Esophagus squamous epithelium (tissue), 5 donors: ENCODE measurements at regions not wholly inside any gene's neighbourhood (a gene's known extent, or its start where the extent isn't known, plus 50 kb on each side); places are given as distances from the start of the nearest gene placed in this dataset.

ENCODE experiments used
- DNase-seq: peaks from one replicate; lab custom pipeline; 2025; lab: John Stamatoyannopoulos, UW
- H3K27ac ChIP-seq, 4 donors: fragments of 200-600 bp; sonication (generic); one replicate each; pipeline ENCODE4 v1.5.1; 2016 to 2019; ENCODE audit warnings: mild to moderate bottlenecking in 1 of 4
- H3K27me3 ChIP-seq, 4 donors: fragments of 200-600 bp; sonication (generic); 1 replicate in 3 of 4; 2 replicates in 1 of 4; pipeline versions ENCODE4 v1.5.1 to v1.6.0; 2017 to 2021; ENCODE audit warnings: antibody characterized with exemption in 1 of 4
- H3K36me3 ChIP-seq, 3 donors: fragments of 200-600 bp; sonication (generic); one replicate each; pipeline ENCODE4 v1.5.1; 2016 to 2019
- H3K4me1 ChIP-seq, 3 donors: fragments of 200-600 bp; sonication (generic); one replicate each; pipeline ENCODE4 v1.5.1; 2017 to 2019
- H3K4me3 ChIP-seq, 4 donors: fragments of 200-600 bp; sonication (generic); 1 replicate in 3 of 4; 2 replicates in 1 of 4; pipeline ENCODE4 v1.5.1; 2016 to 2019; ENCODE audit warnings: mild to moderate bottlenecking in 2 of 4, moderate library complexity in 1 of 4
- H3K9me3 ChIP-seq, 3 donors: fragments of 200-600 bp; sonication (generic); one replicate each; pipeline ENCODE4 v1.5.1; 2016 to 2019
- CTCF ChIP-seq, 6 experiments: fragments of 450-650 bp in 4 of 6; fragments of 200-600 bp in 2 of 6; sonication (generic) in 2 of 6; IDR thresholded peaks; one replicate each; pipeline ENCODE4 v1.5.1; 2016 to 2019; ENCODE audit warnings: antibody characterized with exemption in 6 of 6, mild to moderate bottlenecking in 4 of 6, moderate library complexity in 4 of 6
- POLR2A ChIP-seq, 4 donors: fragments of 450-650 bp; IDR thresholded peaks; one replicate each; pipeline ENCODE4 v1.6.1; 2017; ENCODE audit warnings: antibody characterized with exemption in 4 of 4, mild to moderate bottlenecking in 4 of 4, moderate library complexity in 3 of 4
- WGBS, 2 donors: methylation state at CpG; one replicate each; pipeline ENCODE4 v1.1.5; 2018; 5-methylcytosine and 5-hydroxymethylcytosine counted together
- intact Hi-C: fragments of 100-400 bp; cut with DNase I; formaldehyde crosslinking; loops from one replicate; pipeline ENCODE4 v1.15.0; 2022
- donor health status: DM: yes; HTN: yes; CAD: no.

GRCh38 chr4:24650849-24651640, 66.7 kb upstream of the DHX15 start:
- peaks cover 0 to 4% (median 0%) of the 10 kb centered on the region in 3 donors for H3K9me3 ChIP-seq
- peaks cover 0 to under 1% (median 0%) of the 10 kb centered on the region in 3 donors for H3K4me1 ChIP-seq
- H3K4me3 ChIP-seq: no peak overlapping the region
- intact Hi-C loops: no loop called here
- H3K36me3 ChIP-seq: no peaks in the 10 kb centered on the region
- peaks cover 0 to 3% (median 0%) of the 10 kb centered on the region in 4 donors for H3K27me3 ChIP-seq
- H3K27ac ChIP-seq: no peak overlapping the region
- DNase-seq: no peak
- no peak for TF ChIP-seq POLR2A (IDR thresholded peaks at IDR 0.05)
- TF ChIP-seq CTCF (IDR thresholded peaks at IDR 0.05): no peak
- 70 to 80% methylated on average over 1 to 2 of the region's 2 CpGs for WGBS, 2 donors

GRCh38 chr4:24655326-24655725, 71.0 kb upstream of the DHX15 start:
- TF ChIP-seq POLR2A (IDR thresholded peaks at IDR 0.05) (no peak), CTCF (IDR thresholded peaks at IDR 0.05) (no peak)
- DNase-seq: no peak
- Histone ChIP-seq H3K27ac (no peak overlapping the region), H3K36me3 (no peaks in the 10 kb centered on the region), H3K4me1 (peaks cover 4 to 27% (median 17%) of the 10 kb centered on the region in 3 donors), H3K4me3 (no peak overlapping the region), H3K27me3 (no peaks in the 10 kb centered on the region), H3K9me3 (no peaks in the 10 kb centered on the region)
- 78 to 88% methylated on average over 3 of the region's 3 CpGs for whole genome bisulfite sequencing, 2 donors
- intact Hi-C loops: no loop called here

- Histone ChIP-seq H3K27me3 (no peaks in the 10 kb centered on the region), H3K9me3 (no peaks in the 10 kb centered on the region), H3K4me3 (no peak overlapping the region), H3K27ac (no peak overlapping the region), H3K4me1 (peaks cover 4 to 27% (median 17%) of the 10 kb centered on the region in 3 donors), H3K36me3 (no peaks in the 10 kb centered on the region)
- DNase-seq: no peak
- intact Hi-C loops: no loop called here
- 40 to 61% methylated on average over 2 to 4 of the region's 4 CpGs for WGBS, 2 donors
- TF ChIP-seq POLR2A (IDR thresholded peaks at IDR 0.05): no peak
- no peak for TF ChIP-seq CTCF (IDR thresholded peaks at IDR 0.05)
Measured at GRCh38 chr4:24655971-24656370, 71.6 kb upstream of the DHX15 start.

GRCh38 chr4:24656906-24657305, 72.6 kb upstream of the DHX15 start:
- Histone ChIP-seq H3K9me3 (no peaks in the 10 kb centered on the region), H3K27ac (no peak overlapping the region), H3K4me1 (peaks cover 4 to 27% (median 17%) of the 10 kb centered on the region in 3 donors), H3K27me3 (no peaks in the 10 kb centered on the region), H3K4me3 (no peak overlapping the region), H3K36me3 (no peaks in the 10 kb centered on the region)
- intact Hi-C loops: no loop called here
- no peak for TF ChIP-seq CTCF (IDR thresholded peaks at IDR 0.05)
- 82 to 86% methylated on average over 5 of the region's 5 CpGs for WGBS, 2 donors
- DNase-seq: no peak

GRCh38 chr4:24657768-24658617, 73.6 kb upstream of the DHX15 start:
- intact Hi-C loops: no loop called here
- Histone ChIP-seq H3K36me3 (no peaks in the 10 kb centered on the region), H3K9me3 (no peaks in the 10 kb centered on the region), H3K27ac (peak overlapping the region; percentile 21 to 57 (median 41)), H3K27me3 (no peaks in the 10 kb centered on the region), H3K4me1 (peaks cover 4 to 27% (median 17%) of the 10 kb centered on the region in 3 donors), H3K4me3 (no peak overlapping the region)
- TF ChIP-seq CTCF (IDR thresholded peaks at IDR 0.05): no peak
- TF ChIP-seq POLR2A (IDR thresholded peaks at IDR 0.05): no peak
- WGBS, 2 donors: 19 to 34% methylated on average over 15 of the region's 15 CpGs
- DNase-seq: peak; percentile 4
